SK-N-MC (cell line): ENCODE measurements at regions not wholly inside any gene's neighbourhood (a gene's known extent, or its start where the extent isn't known, plus 50 kb on each side); places are given as distances from the start of the nearest gene placed in this dataset.

Experiments
- DNase-seq: peaks from one replicate; pipeline ENCODE4 v3.0.0-alpha.2; 2011; ENCODE audit warnings: low read depth, low spot score
- H3K27ac ChIP-seq: fragments of 200-600 bp; sonication (generic); 2 replicates; pipeline ENCODE4 v1.5.1; 2016; ENCODE audit warnings: mixed run types
- H3K36me3 ChIP-seq: fragments of 200-600 bp; sonication (generic); 2 replicates; pipeline ENCODE4 v1.6.1; 2017; ENCODE audit warnings: antibody characterized with exemption, low read length, mixed read lengths; ENCODE audit not compliant: insufficient read depth
- H3K4me3 ChIP-seq: fragments of 200-600 bp; sonication (generic); 2 replicates; pipeline ENCODE4 v1.5.1; 2016
- H3K9ac ChIP-seq: fragments of 200-600 bp; sonication (generic); 2 replicates; pipeline ENCODE4 v1.8.0; 2017; ENCODE audit warnings: mixed run types, mixed read lengths; ENCODE audit not compliant: insufficient read length
- H3K9me3 ChIP-seq: fragments of 200-600 bp; sonication (generic); 2 replicates; pipeline ENCODE4 v1.6.1; 2017; ENCODE audit warnings: low read depth, mild to moderate bottlenecking, antibody characterized with exemption, low read length, moderate library complexity, mixed read lengths
- EZH2 ChIP-seq: fragments of 200-600 bp; sonication (generic); IDR thresholded peaks from one replicate; pipeline ENCODE4 v1.6.1; 2017; ENCODE audit warnings: antibody characterized with exemption
- FOXP2 ChIP-seq: optimal IDR thresholded peaks from 2 replicates; pipeline ENCODE3; 2011; ENCODE audit warnings: mild to moderate bottlenecking, moderate library complexity; ENCODE audit not compliant: insufficient read depth; ENCODE audit errors: extremely low read length, control extremely low read depth
- POLR2AphosphoS5 ChIP-seq: IDR thresholded peaks from 2 replicates; pipeline ENCODE4 v1.6.1; 2012; ENCODE audit warnings: mild to moderate bottlenecking, low read depth, low read length, borderline replicate concordance

DNA sequence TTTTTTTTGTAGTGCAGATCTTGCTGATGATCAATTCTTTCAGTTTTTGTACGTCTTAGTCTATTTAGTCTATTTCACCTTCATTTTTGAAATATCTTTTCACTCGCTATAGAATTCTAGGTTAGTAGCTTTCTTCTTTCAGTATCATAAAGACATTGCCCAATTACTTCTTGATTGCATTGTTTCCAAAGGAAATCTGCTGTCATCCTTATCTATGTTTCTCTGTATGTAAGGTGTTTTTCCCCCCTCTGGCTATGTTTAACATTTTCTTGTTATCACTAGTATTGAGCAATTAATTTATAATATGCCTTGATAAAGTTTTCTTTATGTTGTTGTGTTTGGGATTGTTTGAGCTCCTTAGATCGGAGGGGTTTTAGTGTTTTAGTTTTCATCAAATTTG is 171.9 kb downstream of the BMP4 start:
- no peak overlapping the region for H3K27ac ChIP-seq
- H3K9me3 ChIP-seq: no peaks in the 10 kb centered on the region
- TF ChIP-seq EZH2 (no peak), POLR2AphosphoS5 (no peak), FOXP2 (no peak)
- H3K36me3 ChIP-seq: no peaks in the 10 kb centered on the region
- no peak for DNase-seq
- H3K9ac ChIP-seq: no peak overlapping the region
- no peak overlapping the region for H3K4me3 ChIP-seq

DNA sequence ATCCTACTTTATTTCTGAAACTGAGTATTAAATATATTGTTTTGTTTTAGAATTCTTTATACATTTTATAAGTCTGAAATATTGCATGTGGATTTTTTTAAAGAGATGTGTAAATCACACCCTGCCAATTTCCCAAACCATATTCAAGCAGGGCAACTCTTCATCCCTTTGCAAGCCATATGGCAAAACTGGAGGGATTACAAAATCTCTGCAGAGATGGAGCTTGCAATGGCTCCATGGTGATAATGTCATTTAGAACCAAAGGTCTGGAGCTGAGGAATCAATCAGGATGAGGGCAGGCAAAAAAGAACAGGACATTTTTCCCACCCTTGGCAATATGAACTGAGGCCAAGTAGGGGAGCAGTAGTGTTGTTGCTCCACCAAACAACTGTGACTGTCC is 173.4 kb downstream of the BMP4 start:
- no peak overlapping the region for H3K9ac ChIP-seq
- no peaks in the 10 kb centered on the region for H3K36me3 ChIP-seq
- no peak overlapping the region for H3K27ac ChIP-seq
- no peak overlapping the region for H3K4me3 ChIP-seq
- TF ChIP-seq EZH2 (no peak), POLR2AphosphoS5 (no peak), FOXP2 (no peak)
- no peak for DNase-seq
- no peaks in the 10 kb centered on the region for H3K9me3 ChIP-seq

DNA sequence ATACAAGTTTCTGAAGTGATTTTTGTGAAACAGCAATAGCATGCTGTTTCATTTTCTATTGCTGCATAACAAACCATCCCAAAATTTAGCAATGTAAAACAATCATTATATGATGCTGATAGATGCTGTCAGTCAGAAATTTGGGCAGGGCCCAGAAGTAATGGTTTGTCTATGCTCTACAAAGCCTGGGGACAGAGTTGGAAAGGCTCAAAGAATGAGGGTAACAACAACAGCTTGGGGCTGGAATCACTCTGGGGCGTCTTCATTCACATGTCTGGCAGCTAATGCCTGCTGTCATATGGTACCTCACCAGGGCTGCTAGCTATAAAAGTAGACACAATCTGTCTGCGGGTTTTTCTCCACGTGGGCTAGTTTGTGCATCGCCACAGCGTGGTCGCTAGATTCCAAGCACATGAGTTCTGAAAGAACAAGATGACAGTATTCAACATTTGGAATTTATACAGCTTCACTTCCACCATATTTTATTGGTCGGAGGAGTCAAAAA is 176.5 kb downstream of the BMP4 start:
- TF ChIP-seq FOXP2: no peak
- TF ChIP-seq POLR2AphosphoS5: no peak
- no peak for TF ChIP-seq EZH2
- Histone ChIP-seq H3K9ac (no peak overlapping the region), H3K36me3 (no peaks in the 10 kb centered on the region), H3K27ac (no peak overlapping the region), H3K4me3 (no peak overlapping the region), H3K9me3 (no peaks in the 10 kb centered on the region)
- no peak for DNase-seq

DNA sequence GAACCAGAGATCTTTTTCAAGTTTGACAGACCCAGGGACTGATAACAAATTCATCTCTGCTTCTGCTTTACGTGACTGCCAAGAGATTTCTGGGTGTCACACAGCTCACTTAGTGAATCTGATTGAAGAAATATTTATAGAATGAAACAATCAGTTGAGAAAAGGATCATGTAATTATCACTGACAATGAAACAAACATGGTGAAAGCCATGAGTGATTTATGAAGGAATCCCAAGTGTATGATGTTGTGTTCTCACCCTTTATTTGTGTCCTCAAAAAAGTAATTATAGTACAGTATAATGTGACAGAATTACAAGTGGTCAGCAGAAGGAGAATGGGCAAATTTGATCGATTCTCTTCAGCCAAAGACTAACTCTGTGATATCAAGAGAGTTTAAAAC is 177.3 kb downstream of the BMP4 start:
- no peaks in the 10 kb centered on the region for H3K36me3 ChIP-seq
- H3K4me3 ChIP-seq: no peak overlapping the region
- H3K9me3 ChIP-seq: no peaks in the 10 kb centered on the region
- no peak for TF ChIP-seq POLR2AphosphoS5
- no peak overlapping the region for H3K9ac ChIP-seq
- DNase-seq: no peak
- no peak overlapping the region for H3K27ac ChIP-seq

DNA sequence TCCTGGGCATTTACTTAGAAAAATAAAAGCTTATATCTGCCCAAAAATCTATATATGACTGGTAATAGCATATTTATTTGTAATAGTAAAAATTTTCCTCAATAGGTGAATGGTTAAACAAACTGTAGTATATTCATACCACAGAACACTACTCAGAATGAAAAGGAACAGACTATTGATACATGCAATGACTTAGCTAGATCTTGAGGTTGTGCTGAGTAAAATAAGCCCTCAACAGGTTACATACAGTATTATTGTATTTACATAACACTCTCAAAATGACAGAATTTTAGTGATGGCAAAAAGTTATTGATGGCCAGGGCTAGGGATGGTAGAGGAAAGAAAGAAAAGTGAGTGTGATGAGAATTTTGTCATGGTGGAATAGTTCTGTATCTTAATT is 178.4 kb downstream of the BMP4 start:
- TF ChIP-seq FOXP2: no peak
- TF ChIP-seq EZH2: no peak
- no peak for TF ChIP-seq POLR2AphosphoS5
- Histone ChIP-seq H3K27ac (no peak overlapping the region), H3K36me3 (no peaks in the 10 kb centered on the region), H3K9me3 (no peaks in the 10 kb centered on the region), H3K4me3 (no peak overlapping the region), H3K9ac (no peak overlapping the region)
- DNase-seq: no peak

DNA sequence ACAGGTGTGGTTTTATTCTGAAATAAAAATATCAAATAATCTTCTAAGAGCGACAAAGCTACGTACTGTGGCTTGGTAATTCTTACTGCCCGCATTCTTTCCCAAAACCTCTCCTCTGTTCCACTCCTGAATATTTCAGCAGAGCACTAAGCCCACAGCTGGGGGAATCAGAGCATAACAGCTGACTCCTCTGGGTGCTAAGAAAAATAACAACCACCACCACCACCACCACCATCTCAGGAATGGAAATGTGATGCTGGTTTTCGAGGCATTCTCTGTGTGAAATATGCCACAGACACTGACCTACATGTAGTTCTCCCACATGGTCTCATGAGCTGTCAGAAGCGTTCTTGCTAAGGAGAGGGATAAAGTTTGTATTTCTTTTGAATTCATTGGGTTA is 183.7 kb downstream of the BMP4 start:
- no peak for DNase-seq
- H3K9ac ChIP-seq: no peak overlapping the region
- H3K36me3 ChIP-seq: no peaks in the 10 kb centered on the region
- H3K9me3 ChIP-seq: no peaks in the 10 kb centered on the region
- TF ChIP-seq POLR2AphosphoS5 (no peak), EZH2 (no peak), FOXP2 (no peak)
- no peak overlapping the region for H3K27ac ChIP-seq
- H3K4me3 ChIP-seq: no peak overlapping the region

DNA sequence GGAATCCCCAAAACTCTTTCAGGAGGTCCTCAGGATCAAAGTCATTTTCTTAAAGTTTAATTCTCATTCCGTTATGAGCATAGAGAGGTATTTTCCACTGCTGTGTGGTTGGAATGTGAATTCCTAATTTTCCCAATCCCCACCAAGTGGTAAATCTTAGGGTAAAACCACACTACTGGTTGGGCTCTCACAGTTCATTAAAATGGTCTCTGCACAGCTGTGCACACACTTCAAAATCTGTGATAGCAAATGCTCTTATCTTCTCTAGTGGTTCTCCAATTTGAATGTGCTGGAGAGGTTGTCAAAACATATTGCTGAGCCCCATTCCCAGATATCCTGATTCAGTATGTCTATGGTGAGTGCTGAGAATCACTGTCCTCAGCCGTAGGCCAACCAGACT is 189.1 kb downstream of the BMP4 start:
- Histone ChIP-seq H3K4me3 (no peak overlapping the region), H3K36me3 (no peaks in the 10 kb centered on the region), H3K27ac (no peak overlapping the region), H3K9ac (no peak overlapping the region), H3K9me3 (no peaks in the 10 kb centered on the region)
- TF ChIP-seq FOXP2 (no peak), POLR2AphosphoS5 (no peak), EZH2 (no peak)
- no peak for DNase-seq

DNA sequence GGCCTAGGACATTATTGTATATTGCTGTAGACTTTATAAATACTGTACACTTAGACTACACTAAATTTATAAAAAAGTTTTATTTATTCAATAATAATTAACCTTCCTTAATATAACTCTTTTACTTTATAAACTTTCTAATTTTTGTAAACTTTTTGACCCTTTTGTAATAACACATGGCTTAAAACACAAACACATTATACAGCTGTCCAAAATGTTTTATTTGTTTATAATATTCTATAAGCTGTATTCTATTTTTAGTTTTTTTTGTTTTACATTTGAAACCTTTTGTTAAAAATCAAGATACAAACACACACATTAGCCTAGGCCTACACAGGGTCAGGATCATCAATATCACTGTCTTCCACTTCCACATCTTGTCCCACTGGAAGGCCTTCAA is 190.0 kb downstream of the BMP4 start:
- no peak for TF ChIP-seq POLR2AphosphoS5
- TF ChIP-seq FOXP2: no peak
- TF ChIP-seq EZH2: no peak
- H3K9ac ChIP-seq: no peak overlapping the region

DNA sequence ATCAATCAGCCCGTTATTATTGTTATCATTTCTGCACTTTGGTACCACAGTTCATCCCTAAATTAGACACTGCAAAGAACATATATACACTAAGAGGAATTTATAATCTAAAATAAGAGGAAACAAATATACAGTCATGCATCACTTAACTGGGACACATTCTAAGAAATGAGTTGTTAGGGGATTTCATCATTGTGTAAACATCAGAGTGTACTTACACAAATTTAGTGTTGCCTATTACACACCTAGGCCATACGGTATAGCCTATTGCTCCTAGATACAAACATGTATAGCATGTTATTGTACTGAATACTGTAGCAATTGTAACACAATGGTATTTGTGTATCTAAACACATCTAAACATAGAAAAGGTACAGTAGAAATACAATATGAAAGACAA is 190.5 kb downstream of the BMP4 start:
- Histone ChIP-seq H3K9me3 (no peaks in the 10 kb centered on the region), H3K9ac (no peak overlapping the region), H3K4me3 (no peak overlapping the region), H3K36me3 (no peaks in the 10 kb centered on the region), H3K27ac (no peak overlapping the region)
- DNase-seq: no peak
- no peak for TF ChIP-seq FOXP2
- no peak for TF ChIP-seq POLR2AphosphoS5
- no peak for TF ChIP-seq EZH2

More for the DNA sequence above, 190.0 kb downstream of the BMP4 start:
- H3K4me3 ChIP-seq: no peak overlapping the region
- no peaks in the 10 kb centered on the region for H3K36me3 ChIP-seq
- no peak for DNase-seq
- no peak overlapping the region for H3K27ac ChIP-seq
- H3K9me3 ChIP-seq: no peaks in the 10 kb centered on the region
